Astrocyte (in vitro differentiated cells and primary cell): ENCODE measurements at regions not wholly inside any gene's neighbourhood (a gene's known extent, or its start where the extent isn't known, plus 50 kb on each side); places are given as distances from the start of the nearest gene placed in this dataset.

Experiments used
- CTCF ChIP-seq: IDR thresholded peaks from 2 replicates; pipeline ENCODE4 v1.5.1; 2011; ENCODE audit warnings: low read depth, mild to moderate bottlenecking, inconsistent platforms, low read length, moderate library complexity; ENCODE audit not compliant: insufficient read depth
- EZH2 ChIP-seq: IDR thresholded peaks from 2 replicates; pipeline ENCODE4 v1.6.1; 2012; ENCODE audit warnings: mild to moderate bottlenecking, low read length, inconsistent platforms; ENCODE audit not compliant: insufficient read depth

DNA sequence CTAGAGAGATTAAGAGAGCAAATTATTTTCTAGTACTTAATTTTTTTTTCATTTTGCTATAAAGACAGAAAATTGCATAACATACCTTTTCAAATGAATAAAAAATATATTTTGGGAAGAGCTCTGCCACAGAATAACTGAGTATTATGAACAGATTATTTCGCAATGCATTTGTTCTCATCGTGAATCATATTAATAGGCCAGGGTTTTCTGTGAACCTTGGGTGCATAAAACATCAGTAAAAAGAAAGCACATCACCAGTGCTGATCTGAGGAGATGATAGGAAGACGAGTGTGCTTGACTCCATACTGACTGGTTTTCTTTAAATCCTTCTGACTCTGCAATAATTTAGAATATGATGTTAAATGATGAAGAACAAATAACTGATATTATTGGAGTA is 409.1 kb downstream of the CPS1 start:
- TF ChIP-seq CTCF, result no peak
- no peak for TF ChIP-seq EZH2
